ENCODE measurements at regions not wholly inside any gene's neighbourhood (a gene's known extent, or its start where the extent isn't known, plus 50 kb on each side); places are given as distances from the start of the nearest gene placed in this dataset.

DNA sequence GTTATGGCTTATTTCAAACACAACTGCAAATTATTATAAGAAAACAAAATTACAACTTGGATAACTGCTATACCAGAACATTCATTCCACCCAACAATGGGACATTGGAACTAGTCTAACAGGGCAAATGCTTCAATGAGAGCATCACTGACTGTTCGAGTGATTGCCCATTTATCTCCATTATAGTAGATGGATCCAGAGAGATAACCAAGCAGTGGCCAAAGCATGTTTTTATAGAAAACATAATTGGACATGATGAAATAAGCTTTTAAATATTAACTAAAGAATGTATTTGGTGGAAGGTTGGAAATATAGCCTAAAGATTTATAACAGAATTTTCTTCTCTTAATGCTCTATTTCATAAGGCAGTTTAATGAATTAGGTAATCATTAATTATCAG, 634.8 kb downstream of the NUP35 start:
- no peak for TF ChIP-seq PKNOX1 (IDR thresholded peaks at IDR 0.05)
- TF ChIP-seq ZNF384 (IDR thresholded peaks at IDR 0.05), result no peak
- no peak for TF ChIP-seq BHLHE40 (IDR thresholded peaks at IDR 0.05; ENCODE audit: borderline replicate concordance)
- no peak for TF ChIP-seq FOXM1 (IDR thresholded peaks at IDR 0.05; ENCODE audit: borderline replicate concordance)
- TF ChIP-seq SP1 (IDR thresholded peaks at IDR 0.05), result no peak
- no peak for TF ChIP-seq SUZ12 (IDR thresholded peaks at IDR 0.05)
- no peak for TF ChIP-seq HDGF (IDR thresholded peaks at IDR 0.05; ENCODE audit: borderline replicate concordance)
- TF ChIP-seq TARDBP (IDR thresholded peaks at IDR 0.05), result no peak
